Adrenal gland (tissue), 9 donors: ENCODE measurements at regions not wholly inside any gene's neighbourhood (a gene's known extent, or its start where the extent isn't known, plus 50 kb on each side); places are given as distances from the start of the nearest gene placed in this dataset.

ENCODE experiments used
- DNase-seq, 7 donors: peaks; one replicate each; pipeline ENCODE4 v3.0.0-alpha.2; 2019 to 2020
- H3K27ac ChIP-seq, 5 donors: fragments of 200-600 bp; sonication (generic) in 4 of 5; 1 replicate in 3 of 5; 2 replicates in 2 of 5; pipeline versions ENCODE4 v1.5.1 to v1.8.0; 2016 to 2020; ENCODE audit warnings: mild to moderate bottlenecking in 1 of 5
- H3K27me3 ChIP-seq: fragments of 200-600 bp; 2 replicates; pipeline ENCODE4 v1.8.0; 2021
- H3K36me3 ChIP-seq, 2 donors: fragments of 200-600 bp; replicated peaks in 1 of 2; 1 replicate in 1 of 2; 2 replicates in 1 of 2; pipeline versions ENCODE4 v1.5.1 to v1.8.0; 2018 to 2022
- H3K4me1 ChIP-seq, 2 donors: fragments of 200-600 bp; replicated peaks in 1 of 2; 1 replicate in 1 of 2; 2 replicates in 1 of 2; pipeline versions ENCODE4 v1.5.1 to v1.8.0; 2018 to 2021
- H3K4me3 ChIP-seq, 4 donors: fragments of 200-600 bp; sonication (generic) in 3 of 4; one replicate each; pipeline ENCODE4 v1.5.1; 2016 to 2018
- H3K9me3 ChIP-seq, 3 donors: fragments of 200-600 bp; sonication (generic) in 1 of 3; replicated peaks in 1 of 3; 1 replicate in 2 of 3; 2 replicates in 1 of 3; pipeline versions ENCODE4 v1.5.1 to v1.8.0; 2016 to 2021
- POLR2A ChIP-seq, 2 donors: fragments of 450-650 bp; IDR thresholded peaks; one replicate each; pipeline ENCODE4 v1.6.1; 2017; ENCODE audit warnings: antibody characterized with exemption in 2 of 2, mild to moderate bottlenecking in 2 of 2, moderate library complexity in 1 of 2
- WGBS, 4 donors: extraction: QIAGEN DNeasy Blood & Tissue Kit in 2 of 4; methylation state at CpG; one replicate each; pipeline versions ENCODE4 v1.1.5 to v1.1.7; 2013 to 2017; 5-methylcytosine and 5-hydroxymethylcytosine counted together
- intact Hi-C, 2 donors: fragments of 100-400 bp; cut with DNase I; formaldehyde crosslinking; loops; one replicate each; pipeline versions ENCODE4 v1.14.1 to v1.15.0; 2022 to 2023
- TF ChIP-seq, protein P1 (sequence below), 6 experiments: fragments of 450-650 bp in 4 of 6; fragments of 200-600 bp in 2 of 6; sonication (generic) in 1 of 6; IDR thresholded peaks; 1 replicate in 5 of 6; 2 replicates in 1 of 6; pipeline versions ENCODE4 v1.5.1 to v1.8.0; 2016 to 2021; ENCODE audit warnings: antibody characterized with exemption in 6 of 6, mild to moderate bottlenecking in 2 of 6, moderate library complexity in 1 of 6
- donor health status: healthy with polysubstance abuse.
- donor health status: Bipolar disorder and iron deficiency.
- donor health status: DM: yes; HTN: yes; CAD: no.
- donor health status: DM: no; HTN: no; CAD: no.
- donor health status: DM: no; HTN: no; CAD: no.

DNA sequence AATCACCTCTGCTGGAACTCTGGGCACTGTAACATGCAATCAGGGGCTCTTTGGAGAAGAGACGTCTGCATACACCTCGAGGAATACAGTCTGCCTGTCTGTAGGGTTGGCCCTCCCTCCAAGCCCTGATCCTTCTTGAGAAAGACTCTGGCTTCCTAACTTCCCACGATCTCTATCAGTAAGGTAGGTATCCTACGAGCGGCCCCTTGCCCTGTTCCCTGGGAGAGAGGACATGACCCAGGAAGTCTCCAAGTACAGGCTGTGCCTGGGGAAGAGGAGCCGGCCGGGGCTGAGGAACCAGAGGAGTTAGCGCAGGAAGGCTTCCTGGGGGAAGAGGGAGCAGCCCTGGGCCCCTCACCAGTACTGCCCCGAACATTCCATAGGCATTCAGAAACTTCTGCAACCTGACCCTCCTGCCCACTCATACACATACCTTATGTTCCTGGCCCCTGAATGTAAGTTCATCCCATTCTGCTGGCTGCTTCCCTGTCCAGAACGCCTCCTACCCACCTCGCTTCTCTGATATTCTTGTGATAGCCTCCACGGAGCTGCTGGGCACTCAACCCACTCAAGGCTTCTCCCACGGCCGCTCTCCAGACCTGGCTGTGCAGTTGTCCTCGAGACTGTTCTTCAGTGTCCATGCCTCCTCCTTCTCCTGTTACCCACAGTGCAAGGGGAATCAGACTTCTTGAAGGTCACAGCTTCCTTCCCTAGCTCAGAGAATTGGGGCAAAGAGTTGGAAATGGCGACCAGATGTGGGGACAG is 116.1 kb downstream of the CYP26B1 start:
- Histone ChIP-seq H3K27ac (no peak overlapping the region), H3K36me3 (no peaks in the 10 kb centered on the region), H3K4me1 (no peaks in the 10 kb centered on the region), H3K27me3 (no peaks in the 10 kb centered on the region), H3K9me3 (no peaks in the 10 kb centered on the region), H3K4me3 (no peak overlapping the region)
- intact Hi-C loops: no loop called here
- WGBS, 4 donors: 59 to 73% (median 69%) methylated on average over 15 to 16 of the region's 16 CpGs
- DNase-seq: peak in 2 of 7 donors; percentile 9 to 35
- TF ChIP-seq POLR2A (IDR thresholded peaks at IDR 0.05): no peak

DNA sequence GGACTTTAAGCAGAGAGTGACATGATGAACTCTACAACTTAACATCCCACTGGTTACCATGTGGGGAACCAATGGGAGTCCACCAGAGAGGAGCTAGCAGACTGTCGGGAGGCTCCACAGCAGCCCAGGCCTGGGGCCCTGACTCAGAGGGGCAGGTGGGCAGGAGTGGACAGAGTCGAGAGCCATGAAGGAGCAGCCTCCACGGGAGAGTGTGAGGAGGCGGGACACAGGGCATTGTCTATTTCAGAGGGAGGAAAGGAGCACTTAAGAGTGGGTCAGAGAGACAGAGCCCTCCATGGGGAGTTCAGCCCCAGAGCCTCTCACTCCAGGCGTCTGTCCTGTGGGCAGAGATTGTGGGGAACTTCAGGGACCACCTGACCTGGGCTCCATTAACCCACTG is 118.7 kb downstream of the CYP26B1 start:
- no peaks in the 10 kb centered on the region for H3K4me1 ChIP-seq
- peak in 2 of 7 donors; percentile 5 to 8 for DNase-seq
- H3K27me3 ChIP-seq: no peaks in the 10 kb centered on the region
- WGBS, 4 donors: 65 to 87% (median 75%) methylated on average over 2 to 5 of the region's 5 CpGs
- H3K27ac ChIP-seq: no peak overlapping the region
- no peaks in the 10 kb centered on the region for H3K9me3 ChIP-seq
- TF ChIP-seq POLR2A (IDR thresholded peaks at IDR 0.05): no peak
- TF ChIP-seq, protein P1, sequence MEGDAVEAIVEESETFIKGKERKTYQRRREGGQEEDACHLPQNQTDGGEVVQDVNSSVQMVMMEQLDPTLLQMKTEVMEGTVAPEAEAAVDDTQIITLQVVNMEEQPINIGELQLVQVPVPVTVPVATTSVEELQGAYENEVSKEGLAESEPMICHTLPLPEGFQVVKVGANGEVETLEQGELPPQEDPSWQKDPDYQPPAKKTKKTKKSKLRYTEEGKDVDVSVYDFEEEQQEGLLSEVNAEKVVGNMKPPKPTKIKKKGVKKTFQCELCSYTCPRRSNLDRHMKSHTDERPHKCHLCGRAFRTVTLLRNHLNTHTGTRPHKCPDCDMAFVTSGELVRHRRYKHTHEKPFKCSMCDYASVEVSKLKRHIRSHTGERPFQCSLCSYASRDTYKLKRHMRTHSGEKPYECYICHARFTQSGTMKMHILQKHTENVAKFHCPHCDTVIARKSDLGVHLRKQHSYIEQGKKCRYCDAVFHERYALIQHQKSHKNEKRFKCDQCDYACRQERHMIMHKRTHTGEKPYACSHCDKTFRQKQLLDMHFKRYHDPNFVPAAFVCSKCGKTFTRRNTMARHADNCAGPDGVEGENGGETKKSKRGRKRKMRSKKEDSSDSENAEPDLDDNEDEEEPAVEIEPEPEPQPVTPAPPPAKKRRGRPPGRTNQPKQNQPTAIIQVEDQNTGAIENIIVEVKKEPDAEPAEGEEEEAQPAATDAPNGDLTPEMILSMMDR (IDR thresholded peaks at IDR 0.05): no peak
- no peak overlapping the region for H3K4me3 ChIP-seq
- intact Hi-C loops: no loop called here
- H3K36me3 ChIP-seq: no peaks in the 10 kb centered on the region

DNA sequence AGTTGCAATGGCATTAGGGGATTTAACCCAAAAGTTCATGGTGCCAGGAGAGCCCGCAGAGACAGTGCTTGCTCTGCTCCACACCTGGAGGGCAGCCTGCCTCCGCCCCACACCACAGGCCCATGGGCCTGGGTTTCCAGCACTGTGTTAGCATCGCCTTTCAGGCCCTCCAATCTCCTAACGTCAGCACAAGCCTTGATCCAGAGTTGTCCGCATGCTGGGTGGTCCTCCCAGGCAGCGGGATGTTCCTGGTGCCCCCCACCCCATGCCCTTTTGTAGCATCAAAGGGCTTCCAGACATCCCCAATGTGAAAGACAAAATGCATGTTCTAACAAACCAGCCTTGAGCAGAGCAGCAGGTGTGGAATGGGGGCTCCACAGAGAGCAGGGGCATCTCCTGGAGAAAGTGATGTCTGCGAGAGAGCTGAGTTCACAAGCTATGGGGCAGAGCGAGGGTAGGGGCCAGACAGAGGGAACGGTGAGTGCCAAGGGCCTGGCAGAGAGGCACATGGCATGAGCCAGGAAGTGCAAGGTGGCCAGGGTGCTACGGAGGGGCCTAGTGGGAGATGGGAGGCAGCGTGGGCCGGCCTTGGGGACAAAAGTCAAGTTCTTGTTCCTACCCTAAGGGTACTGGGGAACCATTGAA is 119.2 kb downstream of the CYP26B1 start:
- DNase-seq: peak in 3 of 7 donors; percentile 2 to 29 (median 5)
- intact Hi-C loops: no loop called here
- WGBS, 4 donors: 91 to 94% (median 92%) methylated on average over 7 to 12 of the region's 12 CpGs

DNA sequence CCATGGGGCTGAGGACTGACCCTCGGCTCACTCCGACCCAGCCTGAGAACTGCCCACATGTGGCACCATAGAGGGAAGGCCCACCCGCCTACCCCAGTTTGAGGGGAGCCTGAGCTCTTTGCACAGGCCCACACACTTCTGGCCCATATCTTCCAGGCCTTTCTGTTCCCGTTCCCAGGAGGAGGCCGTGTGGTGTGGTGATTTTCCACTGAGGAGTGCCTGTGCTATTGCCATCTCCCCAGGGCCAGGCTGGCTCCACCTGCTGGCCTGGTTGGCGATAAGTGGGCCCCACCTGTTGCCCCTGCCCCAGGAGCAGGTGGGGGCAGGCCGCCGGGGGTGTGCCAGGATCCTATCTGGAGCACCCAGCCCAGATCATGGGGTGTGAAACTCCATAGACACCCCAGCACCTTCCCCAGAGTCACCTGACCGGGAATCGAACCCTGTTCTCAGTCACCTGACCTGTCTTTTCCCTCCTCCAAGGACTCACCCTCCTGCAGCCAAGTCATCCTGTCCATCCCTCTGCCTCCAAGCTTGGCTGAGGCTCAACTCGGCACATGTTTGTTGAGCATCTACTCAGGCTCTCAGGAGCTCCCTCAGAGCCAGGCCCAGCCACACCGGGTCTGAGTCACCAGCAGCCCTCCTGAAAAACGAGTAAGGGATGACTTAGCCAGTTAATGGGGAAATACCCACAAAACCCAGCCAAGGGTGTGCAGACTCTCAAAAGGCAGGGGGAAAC is 120.1 kb downstream of the CYP26B1 start:
- Histone ChIP-seq H3K27me3 (no peaks in the 10 kb centered on the region), H3K27ac (no peak overlapping the region), H3K36me3 (no peaks in the 10 kb centered on the region), H3K4me1 (no peaks in the 10 kb centered on the region), H3K9me3 (no peaks in the 10 kb centered on the region), H3K4me3 (no peak overlapping the region)
- TF ChIP-seq, protein P1 (IDR thresholded peaks at IDR 0.05): no peak
- no peak for TF ChIP-seq POLR2A (IDR thresholded peaks at IDR 0.05)
- WGBS, 4 donors: 79 to 88% (median 84%) methylated on average over 6 to 13 of the region's 13 CpGs
- intact Hi-C loops: no loop called here
- DNase-seq: peak in 3 of 7 donors; percentile 6 to 18 (median 13)

More for the DNA sequence above, 119.2 kb downstream of the CYP26B1 start:
- TF ChIP-seq, protein P1 (IDR thresholded peaks at IDR 0.05): no peak
- TF ChIP-seq POLR2A (IDR thresholded peaks at IDR 0.05): no peak
- no peaks in the 10 kb centered on the region for H3K36me3 ChIP-seq
- no peaks in the 10 kb centered on the region for H3K4me1 ChIP-seq
- H3K9me3 ChIP-seq: no peaks in the 10 kb centered on the region
- H3K27ac ChIP-seq: no peak overlapping the region
- H3K4me3 ChIP-seq: no peak overlapping the region
- no peaks in the 10 kb centered on the region for H3K27me3 ChIP-seq
